HT-29 (cell line): ENCODE measurements at regions not wholly inside any gene's neighbourhood (a gene's known extent, or its start where the extent isn't known, plus 50 kb on each side); places are given as distances from the start of the nearest gene placed in this dataset.
A peak's percentile ranks its signal among the peaks of the same experiment; 100 is the strongest.

Experiments used
- DNase-seq: peaks from one replicate; pipeline ENCODE4 v3.0.0-alpha.2; 2015; ENCODE audit warnings: low spot score

DNA sequence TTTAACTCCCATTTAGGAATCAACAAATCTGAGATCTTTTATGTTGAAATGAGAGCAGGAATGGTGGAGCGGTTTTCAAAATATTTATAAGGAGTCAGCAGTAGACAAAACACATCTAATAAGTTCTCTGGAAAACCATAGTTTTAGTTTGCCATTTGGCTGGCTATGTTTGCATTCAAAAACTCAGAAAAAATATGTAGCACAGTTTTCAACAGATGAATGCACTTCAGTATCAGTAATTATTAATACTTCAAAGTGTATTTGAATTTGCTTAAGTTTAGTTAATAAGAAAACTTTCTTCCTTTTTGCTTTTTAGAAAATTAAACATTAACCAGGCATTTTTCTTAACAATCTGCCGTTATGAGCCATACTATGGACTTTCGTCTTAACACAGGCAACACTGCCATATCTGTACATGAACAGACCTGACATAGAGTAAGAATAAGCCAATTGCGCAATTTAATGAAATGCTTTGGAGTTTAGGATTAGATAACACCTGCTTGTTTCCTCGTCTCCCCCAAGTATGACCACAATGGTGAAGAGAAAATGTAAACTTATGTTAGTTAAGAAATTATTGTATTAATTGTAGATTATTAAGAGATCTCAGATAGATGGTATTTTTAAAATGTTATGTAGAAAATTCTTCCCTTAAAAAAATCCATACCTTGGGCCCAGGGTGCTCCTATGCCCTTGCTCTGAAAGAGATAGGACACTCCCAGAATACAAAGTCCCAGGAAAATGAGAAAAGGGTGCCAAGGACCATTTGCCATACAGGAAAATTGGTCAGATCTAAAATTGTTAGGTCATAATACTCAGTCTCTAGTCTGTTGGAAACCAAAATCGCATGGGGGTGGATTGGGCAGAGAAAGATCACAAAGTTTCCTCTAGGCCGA lies 552.3 kb upstream of the ARGLU1 start:
- DNase-seq, result no peak

DNA sequence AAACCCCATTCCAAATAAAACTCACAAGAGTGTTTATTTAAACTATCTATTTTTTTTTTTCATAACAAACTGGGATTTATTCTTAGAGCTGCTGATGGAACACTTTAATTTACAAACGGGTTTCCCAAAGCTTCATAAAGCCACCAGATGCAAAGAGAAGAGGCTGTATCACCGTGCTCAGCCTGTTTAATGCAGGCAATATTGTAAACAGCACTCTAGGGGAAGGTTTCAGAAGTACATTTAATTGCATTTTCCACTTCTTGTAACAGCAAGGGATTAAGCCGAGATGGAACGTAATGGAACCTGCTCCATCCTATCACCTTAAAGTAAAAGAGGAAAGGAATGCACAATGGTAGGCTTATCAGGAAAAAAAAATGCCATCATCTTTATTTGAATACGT lies 550.6 kb upstream of the ARGLU1 start:
- no peak for DNase-seq

DNA sequence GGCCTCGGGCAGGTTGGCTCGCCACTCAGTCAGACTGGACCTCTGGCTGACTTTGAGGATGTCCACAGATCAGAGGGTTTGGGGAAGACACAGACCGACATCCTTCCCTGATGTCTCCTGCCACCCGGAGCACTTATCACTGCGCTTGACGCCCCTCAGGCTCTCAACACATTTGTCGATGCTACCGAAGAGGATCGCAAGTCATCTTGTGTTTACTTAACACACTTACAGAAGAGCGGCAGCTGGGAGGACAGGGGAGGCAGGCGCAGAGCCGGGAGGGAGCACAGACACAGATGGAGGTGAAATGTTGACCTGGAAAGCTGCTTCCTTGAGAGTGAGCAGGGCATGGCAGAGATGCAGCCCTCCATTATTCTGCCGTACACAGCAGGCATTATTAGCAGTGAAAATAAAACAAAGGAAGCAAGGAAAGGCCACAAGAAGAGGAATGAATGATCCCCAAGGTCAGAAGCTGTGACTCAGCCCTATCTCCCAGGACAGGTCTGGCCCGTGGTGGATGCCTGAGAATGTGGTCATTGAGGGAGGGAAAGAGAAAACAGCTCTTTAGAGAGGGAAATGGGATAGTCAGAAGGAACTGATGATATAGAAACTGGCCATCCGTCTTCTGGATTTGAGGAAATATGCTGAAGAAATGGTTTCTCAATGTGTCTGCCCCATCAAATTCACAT lies 549.5 kb upstream of the ARGLU1 start:
- no peak for DNase-seq

DNA sequence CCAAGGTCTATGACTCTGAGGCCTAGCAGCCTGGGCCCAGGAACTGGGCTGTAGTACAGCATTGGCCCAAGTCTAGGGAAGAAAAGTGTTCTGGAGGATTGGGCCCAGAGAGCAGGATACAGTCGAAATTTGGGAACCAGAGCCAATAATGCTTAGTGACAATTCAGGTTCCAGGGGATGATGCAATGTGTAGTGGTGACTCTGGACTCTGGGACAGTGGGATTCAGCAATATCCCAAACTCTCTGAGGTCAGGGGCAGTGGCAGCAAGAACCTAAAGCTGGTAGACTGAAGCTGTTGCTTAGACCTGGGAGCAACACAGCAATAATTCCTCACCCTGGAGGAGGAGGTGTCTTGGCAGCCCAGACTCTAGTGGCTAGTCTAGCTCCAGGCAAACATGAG lies 545.5 kb upstream of the ARGLU1 start:
- DNase-seq, result no peak

DNA sequence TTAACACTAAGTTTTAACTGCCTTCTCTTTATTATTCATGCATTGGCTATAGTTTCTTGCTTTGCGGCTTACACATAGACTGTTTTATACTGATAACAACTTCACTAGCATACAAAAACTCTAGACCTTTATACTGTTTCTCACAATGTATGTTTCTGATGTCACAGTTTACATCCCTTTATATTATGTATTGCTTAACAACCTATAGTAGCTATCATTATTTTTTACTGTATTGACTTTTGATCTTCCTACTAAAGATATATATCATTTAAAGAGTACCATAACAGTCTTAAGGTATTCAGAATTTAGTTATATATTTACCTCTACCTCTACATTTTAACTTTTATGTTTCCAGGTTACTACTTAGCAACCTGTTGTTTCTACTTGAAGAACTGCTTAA lies 543.3 kb upstream of the ARGLU1 start:
- DNase-seq, result no peak

DNA sequence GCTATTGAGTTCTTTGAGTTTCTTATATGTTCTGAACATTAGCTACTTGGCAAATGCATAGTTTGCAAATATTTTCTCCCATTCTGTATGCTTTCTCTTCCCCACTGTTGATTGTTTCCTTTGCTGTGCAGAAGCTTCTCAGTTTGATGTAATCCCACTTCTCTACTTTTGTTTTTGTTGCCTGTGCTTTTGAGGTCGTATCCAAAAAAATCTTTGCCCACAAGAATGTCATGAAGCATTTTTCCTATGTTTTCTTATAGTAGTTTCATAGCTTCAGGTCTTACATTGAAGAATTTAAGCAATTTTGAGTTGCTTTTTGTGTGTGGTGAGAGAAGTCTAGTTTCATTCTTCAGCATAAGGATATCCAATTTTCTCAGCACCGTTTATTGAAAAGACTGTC lies 536.7 kb upstream of the ARGLU1 start:
- DNase-seq, result no peak

DNA sequence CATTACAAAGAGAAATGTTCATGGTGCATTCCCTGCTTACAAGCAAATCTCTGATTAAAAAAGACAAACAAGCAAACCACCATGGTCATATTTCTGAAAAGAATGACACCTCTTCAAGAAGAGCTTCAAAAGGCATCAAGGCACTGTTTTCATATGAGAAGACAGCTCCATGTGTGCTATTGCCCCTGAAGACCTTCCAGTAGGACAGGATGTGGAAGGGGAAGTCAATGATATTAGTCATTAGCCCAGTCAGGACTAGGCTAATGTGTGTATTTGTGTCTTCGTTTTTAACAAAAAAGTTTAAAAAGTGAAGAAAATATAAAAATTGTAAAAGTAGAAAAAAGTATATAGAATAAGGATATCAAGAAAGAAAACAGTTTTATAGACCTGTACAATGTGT lies 534.7 kb upstream of the ARGLU1 start:
- no peak for DNase-seq

DNA sequence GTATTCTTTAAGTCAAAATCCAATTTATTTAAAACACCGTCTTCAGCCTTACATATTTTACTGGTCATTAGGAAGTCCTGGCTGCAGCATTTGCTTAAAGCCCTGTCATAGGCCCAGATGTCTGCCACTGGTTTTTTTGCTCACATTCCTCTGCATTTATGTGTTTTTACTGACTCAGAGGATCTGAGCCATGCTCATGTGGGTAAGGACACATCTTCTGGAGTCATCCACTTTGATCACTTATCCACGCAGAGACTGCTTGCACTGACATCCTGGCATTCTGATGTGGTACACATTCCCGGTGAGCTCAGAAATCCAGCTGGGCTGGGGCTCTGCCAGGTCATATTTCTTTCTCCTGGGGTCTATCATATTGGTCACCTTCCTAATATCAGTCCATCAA lies 531.7 kb upstream of the ARGLU1 start:
- no peak for DNase-seq

DNA sequence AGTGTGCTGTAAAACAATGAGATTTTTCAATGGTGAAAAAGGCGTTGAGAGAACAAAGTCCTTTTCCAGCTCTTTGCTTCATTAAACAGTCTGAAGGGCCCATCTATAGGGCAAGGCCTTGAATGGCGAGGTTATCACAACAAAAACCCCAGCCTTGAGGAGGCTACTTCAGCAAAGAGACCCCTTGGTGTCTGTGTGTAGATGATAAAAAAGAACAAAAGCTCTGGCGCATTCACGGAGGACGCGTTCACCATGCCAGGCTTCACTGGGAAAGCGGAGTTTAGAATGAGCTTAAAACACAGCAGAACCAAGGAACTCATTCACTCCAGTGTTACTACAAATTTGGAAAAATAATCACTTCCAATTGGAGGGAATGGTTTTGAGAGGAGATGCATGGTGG lies 530.0 kb upstream of the ARGLU1 start:
- no peak for DNase-seq

DNA sequence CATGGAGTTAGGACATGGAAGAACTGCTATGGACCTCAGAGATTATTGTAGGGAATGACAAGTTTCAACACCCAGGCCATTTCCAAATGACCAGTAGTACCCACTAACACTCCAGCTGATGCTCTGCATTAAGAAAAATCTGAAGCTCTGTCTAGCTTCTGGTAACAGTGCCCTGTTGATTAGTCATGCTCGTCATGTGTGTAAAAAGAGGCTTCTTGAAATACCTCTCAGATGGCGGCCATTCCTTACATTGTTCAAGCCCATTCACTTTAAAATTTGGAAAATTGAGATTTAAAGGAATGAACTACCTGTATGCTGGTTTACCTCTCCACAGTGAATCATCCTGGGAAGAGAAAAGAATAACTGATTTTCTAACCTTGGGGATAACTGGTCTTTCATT lies 527.9 kb upstream of the ARGLU1 start:
- no peak for DNase-seq

DNA sequence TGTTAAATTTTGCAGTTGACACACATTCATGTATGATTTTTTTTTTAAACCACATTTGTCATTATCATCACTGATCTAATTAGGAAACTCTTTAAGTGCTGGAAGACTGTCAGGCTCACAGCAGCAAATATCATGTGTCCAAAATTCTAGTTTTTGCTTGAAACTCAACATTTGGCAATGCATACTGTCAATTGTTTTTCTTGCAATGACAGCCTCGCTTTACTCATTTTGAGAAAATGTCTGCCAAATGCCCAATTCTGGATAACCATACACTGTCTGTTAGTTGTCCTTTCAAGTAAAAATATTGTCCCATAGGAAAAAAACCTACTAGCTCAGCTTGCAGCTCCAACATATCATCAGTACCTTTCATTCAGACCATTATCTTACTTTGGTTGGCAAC lies 523.9 kb upstream of the ARGLU1 start:
- DNase-seq, result no peak

DNA sequence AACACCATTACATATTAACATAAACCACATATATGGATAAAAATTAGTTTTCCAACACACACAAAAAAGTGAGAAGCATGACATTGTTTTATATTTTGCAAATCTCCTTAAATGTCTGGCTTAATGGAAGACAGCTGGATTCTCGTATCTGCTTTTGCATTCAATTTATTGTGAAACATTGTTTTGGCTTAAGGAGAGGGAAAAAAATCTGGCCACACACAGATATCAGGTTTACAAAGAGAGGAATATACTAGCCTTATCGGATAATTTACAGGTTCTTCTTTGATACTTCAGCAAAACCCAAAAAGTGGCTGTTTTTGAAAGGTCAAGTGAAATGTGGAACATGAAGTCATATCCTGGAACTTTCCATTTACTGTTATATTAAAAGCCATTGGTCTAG lies 523.5 kb upstream of the ARGLU1 start:
- DNase-seq, result no peak

DNA sequence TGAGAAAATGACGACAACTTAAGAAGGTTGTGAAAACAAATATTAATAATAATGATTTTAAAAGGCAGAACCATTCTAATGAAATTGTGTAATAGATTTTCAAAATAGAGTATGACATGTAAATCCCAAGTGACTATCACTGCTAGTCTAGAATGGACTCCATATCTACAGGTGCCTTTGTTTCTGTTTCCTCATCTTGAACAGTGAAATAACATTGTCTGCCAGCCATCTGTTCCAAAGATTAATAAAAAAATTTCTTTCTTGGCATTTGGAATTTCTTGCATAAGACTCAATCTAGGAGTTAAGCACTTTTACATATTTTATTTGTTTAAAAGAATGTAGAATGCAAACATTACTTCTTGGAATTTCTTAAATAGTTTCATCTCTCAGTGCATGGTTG lies 520.1 kb upstream of the ARGLU1 start:
- no peak for DNase-seq

DNA sequence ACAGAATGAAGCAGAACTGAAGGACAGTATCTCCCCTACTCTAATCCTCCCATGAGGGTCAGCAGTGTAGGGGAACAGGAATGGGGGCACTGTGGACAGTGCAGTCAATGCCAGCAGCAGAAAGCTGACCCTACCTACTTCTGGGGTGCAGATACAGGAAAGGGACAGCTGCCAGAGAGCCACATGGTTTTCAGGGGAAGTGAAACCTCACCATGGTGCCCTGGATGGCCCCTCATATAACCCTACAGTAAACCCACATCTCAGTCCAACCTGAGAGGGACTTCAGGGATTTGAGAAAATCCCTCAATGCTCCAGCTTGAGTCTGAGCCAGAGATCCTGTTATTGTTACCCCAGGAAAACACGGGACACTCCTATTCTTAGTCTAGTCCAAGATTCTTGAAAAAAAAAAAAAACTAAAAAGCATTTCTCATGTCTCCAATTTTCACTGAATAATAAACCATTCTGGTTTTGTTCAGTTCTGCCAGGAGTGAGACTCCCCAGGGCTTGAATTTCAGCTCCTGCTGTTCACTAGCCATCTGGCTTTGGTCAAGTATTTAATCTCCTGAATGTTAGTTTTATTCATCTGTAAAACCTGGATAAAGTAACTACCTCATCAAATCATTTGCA lies 511.6 kb upstream of the ARGLU1 start:
- no peak for DNase-seq

DNA sequence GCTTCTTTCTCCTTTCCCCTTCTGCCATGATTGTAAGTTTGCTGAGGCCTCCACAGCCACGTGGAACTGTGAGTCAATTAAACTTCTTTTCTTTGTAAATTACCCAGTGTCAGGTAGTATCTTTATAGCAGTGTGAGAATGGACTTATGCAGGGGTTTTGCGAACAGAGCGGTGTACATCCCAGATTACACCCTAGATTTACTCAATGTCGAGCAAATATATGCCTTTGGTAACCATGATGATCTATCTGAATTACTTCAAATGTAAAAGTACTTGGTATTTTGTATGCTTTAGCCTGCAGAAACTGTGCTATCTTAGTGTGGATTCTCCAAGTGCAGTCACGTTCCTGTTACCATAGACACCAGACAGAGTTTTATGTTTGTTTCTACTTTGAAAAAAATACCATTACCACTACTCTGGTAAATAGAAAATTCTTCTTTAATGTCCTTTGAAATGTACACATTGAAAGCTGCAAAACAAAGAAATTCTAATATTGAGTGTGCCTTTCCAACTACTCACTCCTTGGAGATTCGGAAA lies 510.4 kb upstream of the ARGLU1 start:
- DNase-seq, result no peak

DNA sequence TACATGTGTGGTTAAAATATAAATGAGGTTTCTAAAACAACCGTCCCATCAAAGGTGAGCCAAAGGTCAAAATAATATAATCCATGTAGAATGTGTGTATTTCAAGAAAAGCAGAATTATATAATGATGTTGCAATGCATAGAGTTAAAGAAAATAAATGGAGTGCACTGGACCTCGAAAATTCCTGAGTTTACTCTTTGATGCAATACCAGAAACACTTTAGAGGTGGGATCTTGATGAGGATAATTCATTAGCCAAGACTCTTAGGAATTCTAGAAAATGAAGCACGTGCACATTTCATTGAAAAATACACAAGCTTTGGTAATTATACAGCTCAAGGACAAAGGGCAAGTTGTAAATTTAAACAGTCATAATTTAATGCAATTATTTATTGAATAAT lies 508.9 kb upstream of the ARGLU1 start:
- no peak for DNase-seq

DNA sequence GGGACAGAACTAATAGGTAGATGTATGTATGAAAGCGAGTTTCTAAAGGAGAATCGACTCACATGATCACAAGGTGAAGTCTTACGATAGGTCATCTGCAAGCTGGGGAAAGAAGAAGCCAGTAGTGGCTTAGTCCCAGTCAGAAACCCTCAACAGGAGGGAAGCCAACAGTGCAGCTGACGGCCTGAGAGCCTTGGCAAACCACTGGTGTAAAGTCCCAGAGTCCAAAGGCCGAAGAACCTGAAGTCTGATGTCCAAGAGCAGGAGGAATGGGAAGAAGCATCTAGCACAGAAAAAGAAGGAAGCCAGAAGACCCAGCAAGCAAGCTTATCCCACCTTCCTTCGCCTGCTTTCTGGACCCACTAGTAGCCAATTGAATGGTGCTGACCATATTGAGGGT lies 507.6 kb upstream of the ARGLU1 start:
- DNase-seq, result no peak

DNA sequence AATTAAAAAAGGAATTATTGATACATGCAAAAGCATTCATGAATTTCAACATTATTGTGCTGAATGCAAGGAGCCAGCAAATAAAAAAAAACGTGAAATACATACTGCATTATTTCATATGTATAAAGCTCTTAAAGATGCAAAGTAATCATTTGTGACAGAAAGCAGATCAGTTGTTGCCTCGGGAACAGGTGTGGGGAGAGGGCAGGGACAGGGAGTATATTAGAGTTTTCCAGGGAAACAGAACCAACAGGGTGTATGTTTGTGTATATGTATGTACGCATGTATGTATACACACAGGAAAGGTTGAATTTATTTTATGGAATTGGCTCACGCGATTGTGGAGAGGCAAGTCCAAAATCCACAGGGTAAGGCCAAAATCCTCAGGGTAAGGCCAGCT lies 502.9 kb upstream of the ARGLU1 start:
- DNase-seq, result no peak

DNA sequence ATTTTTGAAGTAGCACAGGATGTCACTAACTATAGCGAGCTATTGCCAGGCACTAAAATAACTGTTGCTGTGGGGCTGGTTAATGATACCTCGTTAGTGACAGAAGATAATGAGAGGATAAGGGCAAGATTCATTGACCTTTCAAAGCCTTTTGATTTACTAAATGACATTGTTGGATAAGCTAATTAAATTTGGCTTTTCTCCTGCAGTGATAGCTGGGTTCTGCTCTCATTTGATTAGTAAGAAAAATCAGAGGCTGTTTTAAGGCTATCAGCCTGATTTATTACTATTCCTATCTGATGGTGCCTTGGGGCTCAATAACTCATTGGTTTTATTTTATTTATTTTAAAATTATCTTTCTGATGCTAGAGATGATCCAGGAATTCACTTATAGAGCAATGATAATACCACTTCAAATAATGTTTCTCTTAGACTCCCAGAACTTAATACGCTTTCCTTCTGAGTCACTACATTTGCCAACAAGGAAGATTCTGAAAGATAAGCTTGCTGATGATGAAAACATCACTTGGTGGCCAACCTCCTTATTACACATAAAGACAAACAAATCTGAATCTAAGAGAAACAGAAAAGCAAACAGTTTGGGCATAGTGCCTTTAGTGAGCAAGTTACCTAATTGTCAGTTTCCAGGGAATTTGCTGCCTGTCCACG lies 501.3 kb upstream of the ARGLU1 start:
- DNase-seq, result peak; percentile 8

DNA sequence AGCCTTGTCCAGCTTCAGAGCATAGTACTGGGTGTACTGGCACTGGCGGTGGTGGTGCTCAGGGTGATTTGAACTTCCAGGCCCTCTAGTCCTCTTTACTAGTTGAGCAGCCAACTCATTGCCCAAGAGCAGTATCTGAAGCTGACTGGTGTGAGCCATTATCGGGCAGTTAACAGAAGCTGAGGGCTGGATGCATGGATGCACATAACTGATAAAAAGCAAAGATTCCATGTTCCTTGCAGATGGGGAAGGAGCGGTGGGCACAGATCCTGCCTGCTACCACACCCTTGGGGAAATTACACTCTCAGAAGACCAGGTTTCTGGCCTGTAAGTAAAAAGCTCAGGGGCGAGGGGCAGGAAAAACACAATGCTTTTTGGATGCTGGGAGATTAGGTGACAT lies 499.4 kb upstream of the ARGLU1 start:
- DNase-seq, result no peak

DNA sequence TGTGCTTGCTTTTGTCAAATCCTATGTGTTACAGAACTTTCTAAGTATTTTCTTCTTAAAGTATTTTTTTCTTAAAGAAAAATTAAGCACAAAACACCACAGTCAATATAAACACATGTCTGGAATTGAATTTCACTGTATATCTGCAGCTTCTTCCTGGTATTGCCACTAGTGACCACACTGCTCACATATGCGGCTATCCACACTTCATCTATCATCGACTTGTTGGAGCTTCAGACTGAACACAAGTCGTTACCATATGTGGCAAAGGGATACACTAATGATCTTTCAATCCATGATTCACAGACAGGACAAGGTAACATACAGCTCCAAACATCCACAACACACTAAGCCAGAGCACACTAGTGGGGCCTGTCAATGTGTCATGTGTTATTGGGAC lies 498.4 kb upstream of the ARGLU1 start:
- no peak for DNase-seq

DNA sequence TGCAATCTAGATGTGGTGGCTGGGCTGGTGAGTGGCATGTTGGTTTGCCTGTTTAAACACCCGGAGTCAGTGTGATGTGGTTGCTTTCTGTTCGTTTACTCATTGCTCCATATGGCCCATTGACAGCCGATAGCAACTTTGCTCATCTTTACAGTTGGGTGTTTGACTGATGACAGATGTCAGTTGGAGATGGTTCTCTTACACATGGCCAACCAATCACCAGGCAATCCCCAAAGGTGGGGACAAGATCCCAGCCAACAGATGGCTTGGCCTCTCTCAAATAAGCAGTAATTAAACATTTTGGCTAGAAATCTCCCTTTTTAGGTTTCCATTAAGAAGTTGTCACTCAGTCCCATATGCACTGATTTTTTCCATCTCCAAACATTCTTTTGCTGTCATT lies 497.1 kb upstream of the ARGLU1 start:
- DNase-seq, result no peak
